NCI-H2107 treated with DMSO at 0.1 percent for 48 hours (cell line): ENCODE measurements at regions not wholly inside any gene's neighbourhood (a gene's known extent, or its start where the extent isn't known, plus 50 kb on each side); places are given as distances from the start of the nearest gene placed in this dataset.

Experiments used
- DNase-seq: peaks from one replicate; lab custom pipeline; 2025; ENCODE audit not compliant: unreplicated experiment; lab: John Stamatoyannopoulos, UW

GRCh38 chr1:87905651-87906050 is 577.0 kb downstream of the LMO4 start:
- no peak for DNase-seq

GRCh38 chr1:87906078-87906477 is 577.4 kb downstream of the LMO4 start:
- no peak for DNase-seq

- no peak for DNase-seq
Measured at GRCh38 chr1:87913361-87913760, 584.7 kb downstream of the LMO4 start.

GRCh38 chr1:87914396-87914795 is 585.7 kb downstream of the LMO4 start:
- no peak for DNase-seq

GRCh38 chr1:87915771-87916170 is 587.1 kb downstream of the LMO4 start:
- DNase-seq = no peak

- no peak for DNase-seq
Measured at GRCh38 chr1:87916965-87917364, 588.3 kb downstream of the LMO4 start.

- DNase-seq = no peak
Measured at GRCh38 chr1:87918398-87918797, 589.7 kb downstream of the LMO4 start.

GRCh38 chr1:87922885-87923284 is 594.2 kb downstream of the LMO4 start:
- no peak for DNase-seq

- no peak for DNase-seq
Measured at GRCh38 chr1:87926131-87926830, 597.6 kb downstream of the LMO4 start.

GRCh38 chr1:87926921-87927320 is 598.2 kb downstream of the LMO4 start:
- DNase-seq = no peak

GRCh38 chr1:87927391-87928280 is 599.0 kb downstream of the LMO4 start:
- no peak for DNase-seq

GRCh38 chr1:87928623-87929022 is 599.9 kb downstream of the LMO4 start:
- DNase-seq = no peak

- no peak for DNase-seq
Measured at GRCh38 chr1:87929906-87930305, 601.2 kb downstream of the LMO4 start.

GRCh38 chr1:87930796-87931195 is 602.1 kb downstream of the LMO4 start:
- no peak for DNase-seq

- no peak for DNase-seq
Measured at GRCh38 chr1:87933171-87933570, 604.5 kb downstream of the LMO4 start.

GRCh38 chr1:87935130-87935529 is 606.5 kb downstream of the LMO4 start:
- no peak for DNase-seq

- no peak for DNase-seq
Measured at GRCh38 chr1:87937831-87938395, 609.2 kb downstream of the LMO4 start.

- DNase-seq = no peak
Measured at GRCh38 chr1:87938631-87939030, 610.0 kb downstream of the LMO4 start.

- no peak for DNase-seq
Measured at GRCh38 chr1:87939444-87939843, 610.8 kb downstream of the LMO4 start.

- DNase-seq = no peak
Measured at GRCh38 chr1:87940421-87940820, 611.7 kb downstream of the LMO4 start.

GRCh38 chr1:87941337-87941946 is 612.8 kb downstream of the LMO4 start:
- no peak for DNase-seq

GRCh38 chr1:87942165-87942564 is 613.5 kb downstream of the LMO4 start:
- no peak for DNase-seq
